Sigmoid colon (tissue), 6 donors: ENCODE measurements at regions not wholly inside any gene's neighbourhood (a gene's known extent, or its start where the extent isn't known, plus 50 kb on each side); places are given as distances from the start of the nearest gene placed in this dataset.
A peak's percentile ranks its signal among the peaks of the same experiment; 100 is the strongest.

ENCODE experiments used
- DNase-seq: peaks from one replicate; pipeline ENCODE4 v3.0.0-alpha.2; 2019
- H3K27ac ChIP-seq, 4 donors: fragments of 200-600 bp; sonication (generic); one replicate each; pipeline ENCODE4 v1.5.1; 2016 to 2019; ENCODE audit warnings: mild to moderate bottlenecking in 1 of 4
- H3K27me3 ChIP-seq, 3 donors: fragments of 200-600 bp; sonication (generic); one replicate each; pipeline ENCODE4 v1.5.1; 2019; ENCODE audit warnings: mild to moderate bottlenecking in 1 of 3
- H3K36me3 ChIP-seq, 4 donors: fragments of 200-600 bp; sonication (generic); one replicate each; pipeline ENCODE4 v1.5.1; 2016 to 2019
- H3K4me1 ChIP-seq, 4 donors: fragments of 200-600 bp; sonication (generic); one replicate each; pipeline ENCODE4 v1.5.1; 2017 to 2019
- H3K4me3 ChIP-seq, 4 donors: fragments of 200-600 bp; sonication (generic); one replicate each; pipeline ENCODE4 v1.5.1; 2017 to 2019; ENCODE audit warnings: mild to moderate bottlenecking in 2 of 4, moderate library complexity in 1 of 4
- H3K9me3 ChIP-seq, 4 donors: fragments of 200-600 bp in 3 of 4; sonication (generic) in 3 of 4; one replicate each; pipeline versions ENCODE4 v1.5.1 to v1.6.1; 2013 to 2019
- CTCF ChIP-seq, 4 experiments: fragments of 450-650 bp in 3 of 4; fragments of 200-600 bp in 1 of 4; IDR thresholded peaks; one replicate each; pipeline ENCODE4 v1.5.1; 2016 to 2019; ENCODE audit warnings: antibody characterized with exemption in 4 of 4, mild to moderate bottlenecking in 3 of 4, moderate library complexity in 2 of 4
- EP300 ChIP-seq, 4 donors: sonication (generic); formaldehyde crosslinking; IDR thresholded peaks; one replicate each; pipeline ENCODE4 v1.6.1; 2017; ENCODE audit warnings: antibody characterized with exemption in 4 of 4
- POLR2A ChIP-seq, 2 donors: fragments of 450-650 bp; IDR thresholded peaks; one replicate each; pipeline ENCODE4 v1.6.1; 2016; ENCODE audit warnings: antibody characterized with exemption in 2 of 2, mild to moderate bottlenecking in 2 of 2, moderate library complexity in 2 of 2
- POLR2AphosphoS5 ChIP-seq, 4 donors: sonication (generic); formaldehyde crosslinking; IDR thresholded peaks; one replicate each; pipeline ENCODE4 v1.6.1; 2017; ENCODE audit warnings: antibody characterized with exemption in 4 of 4
- WGBS, 2 donors: extraction: QIAGEN DNeasy Blood & Tissue Kit; methylation state at CpG; one replicate each; pipeline ENCODE4 v1.1.7; 2013; 5-methylcytosine and 5-hydroxymethylcytosine counted together
- intact Hi-C: fragments of 100-400 bp; cut with DNase I; formaldehyde crosslinking; loops from one replicate; pipeline ENCODE4 v1.15.1; 2023
- donor health status: healthy with polysubstance abuse.
- donor health status: healthy.

GRCh38 chr3:193978030-193978429, 157.9 kb upstream of the HES1 start:
- 92 to 93% methylated on average over 8 of the region's 8 CpGs for WGBS, 2 donors
- peaks cover 0 to 27% (median 24%) of the 10 kb centered on the region in 4 donors for H3K4me1 ChIP-seq
- no peaks in the 10 kb centered on the region for H3K9me3 ChIP-seq
- intact Hi-C loops = no loop called here
- no peak overlapping the region for H3K27ac ChIP-seq
- no peaks in the 10 kb centered on the region for H3K36me3 ChIP-seq
- no peaks in the 10 kb centered on the region for H3K27me3 ChIP-seq
- no peak overlapping the region for H3K4me3 ChIP-seq
- no peak for DNase-seq
- no peak for TF ChIP-seq EP300 (IDR thresholded peaks at IDR 0.05)
- no peak for TF ChIP-seq POLR2AphosphoS5 (IDR thresholded peaks at IDR 0.05)
- no peak for TF ChIP-seq CTCF (IDR thresholded peaks at IDR 0.05)
- no peak for TF ChIP-seq POLR2A (IDR thresholded peaks at IDR 0.05)

- Histone ChIP-seq H3K27ac (no peak overlapping the region), H3K4me1 (peaks cover 0 to 27% (median 24%) of the 10 kb centered on the region in 4 donors), H3K36me3 (no peaks in the 10 kb centered on the region), H3K9me3 (no peaks in the 10 kb centered on the region), H3K4me3 (no peak overlapping the region), H3K27me3 (no peaks in the 10 kb centered on the region)
- WGBS, 2 donors = 77 to 86% methylated on average over 6 of the region's 6 CpGs
- DNase-seq = no peak
- TF ChIP-seq POLR2A (IDR thresholded peaks at IDR 0.05) = no peak
- TF ChIP-seq EP300 (IDR thresholded peaks at IDR 0.05) = no peak
- no peak for TF ChIP-seq POLR2AphosphoS5 (IDR thresholded peaks at IDR 0.05)
- no peak for TF ChIP-seq CTCF (IDR thresholded peaks at IDR 0.05)
- intact Hi-C loops = no loop called here
Observed at GRCh38 chr3:193978486-193978885, 157.5 kb upstream of the HES1 start.

- Histone ChIP-seq H3K36me3 (no peaks in the 10 kb centered on the region), H3K27me3 (no peaks in the 10 kb centered on the region), H3K27ac (no peak overlapping the region), H3K4me3 (no peak overlapping the region), H3K4me1 (peaks cover 0 to 12% (median 11%) of the 10 kb centered on the region in 4 donors), H3K9me3 (no peaks in the 10 kb centered on the region)
- DNase-seq = no peak
- 56 to 71% methylated on average over 7 of the region's 7 CpGs for WGBS, 2 donors
- TF ChIP-seq EP300 (IDR thresholded peaks at IDR 0.05) (no peak), CTCF (IDR thresholded peaks at IDR 0.05) (no peak), POLR2A (IDR thresholded peaks at IDR 0.05) (no peak), POLR2AphosphoS5 (IDR thresholded peaks at IDR 0.05) (no peak)
- intact Hi-C loops = no loop called here
Observed at GRCh38 chr3:193980326-193980725, 155.6 kb upstream of the HES1 start.

GRCh38 chr3:193980905-193981304, 155.0 kb upstream of the HES1 start:
- no peak for TF ChIP-seq CTCF (IDR thresholded peaks at IDR 0.05)
- TF ChIP-seq POLR2AphosphoS5 (IDR thresholded peaks at IDR 0.05) = no peak
- no peak for TF ChIP-seq POLR2A (IDR thresholded peaks at IDR 0.05)
- no peak for TF ChIP-seq EP300 (IDR thresholded peaks at IDR 0.05)
- H3K4me3 ChIP-seq = no peak overlapping the region
- no peak overlapping the region for H3K27ac ChIP-seq
- H3K4me1 ChIP-seq = peaks cover 0 to 12% (median 11%) of the 10 kb centered on the region in 4 donors
- no peak for DNase-seq
- no peaks in the 10 kb centered on the region for H3K36me3 ChIP-seq
- H3K27me3 ChIP-seq = no peaks in the 10 kb centered on the region
- H3K9me3 ChIP-seq = no peaks in the 10 kb centered on the region
- intact Hi-C loops = no loop called here
- WGBS, 2 donors = 92 to 95% methylated on average over 3 of the region's 3 CpGs

GRCh38 chr3:193981504-193981903, 154.4 kb upstream of the HES1 start:
- Histone ChIP-seq H3K27ac (peak overlapping the region in 2 of 4 donors; percentile 22 to 45), H3K36me3 (no peaks in the 10 kb centered on the region), H3K4me3 (no peak overlapping the region), H3K27me3 (no peaks in the 10 kb centered on the region), H3K4me1 (peaks cover 0 to 12% (median 11%) of the 10 kb centered on the region in 4 donors), H3K9me3 (no peaks in the 10 kb centered on the region)
- TF ChIP-seq CTCF (IDR thresholded peaks at IDR 0.05) (no peak), EP300 (IDR thresholded peaks at IDR 0.05) (no peak), POLR2AphosphoS5 (IDR thresholded peaks at IDR 0.05) (no peak), POLR2A (IDR thresholded peaks at IDR 0.05) (no peak)
- no peak for DNase-seq
- WGBS, 2 donors = 83 to 93% methylated on average over 4 of the region's 4 CpGs
- intact Hi-C loops = no loop called here
